GM19463 (cell line): ENCODE measurements at regions not wholly inside any gene's neighbourhood (a gene's known extent, or its start where the extent isn't known, plus 50 kb on each side); places are given as distances from the start of the nearest gene placed in this dataset.
A peak's percentile ranks its signal among the peaks of the same experiment; 100 is the strongest.
"Not testable (repeated sequence)": the region's sequence is repeated elsewhere in the genome, so short reads cannot be mapped to it uniquely, and the experiment has no call there.

Source experiments
- ATAC-seq: cut with Tn5 transposase; IDR thresholded peaks from one replicate; pipeline ENCODE4 v1.9.1; 2021; ENCODE audit warnings: mild to moderate bottlenecking, moderate library complexity; ENCODE audit not compliant: unreplicated experiment

- no peak for ATAC-seq
Observed at GRCh38 chr1:157369808-157370521, 182.3 kb downstream of the FCRL5 start.

GRCh38 chr1:157368941-157369340, 183.4 kb downstream of the FCRL5 start:
- ATAC-seq = not testable (repeated sequence)

- no peak for ATAC-seq
Observed at GRCh38 chr1:157368363-157368762, 184.0 kb downstream of the FCRL5 start.

- no peak for ATAC-seq
Observed at GRCh38 chr1:157367870-157368269, 184.4 kb downstream of the FCRL5 start.

DNA sequence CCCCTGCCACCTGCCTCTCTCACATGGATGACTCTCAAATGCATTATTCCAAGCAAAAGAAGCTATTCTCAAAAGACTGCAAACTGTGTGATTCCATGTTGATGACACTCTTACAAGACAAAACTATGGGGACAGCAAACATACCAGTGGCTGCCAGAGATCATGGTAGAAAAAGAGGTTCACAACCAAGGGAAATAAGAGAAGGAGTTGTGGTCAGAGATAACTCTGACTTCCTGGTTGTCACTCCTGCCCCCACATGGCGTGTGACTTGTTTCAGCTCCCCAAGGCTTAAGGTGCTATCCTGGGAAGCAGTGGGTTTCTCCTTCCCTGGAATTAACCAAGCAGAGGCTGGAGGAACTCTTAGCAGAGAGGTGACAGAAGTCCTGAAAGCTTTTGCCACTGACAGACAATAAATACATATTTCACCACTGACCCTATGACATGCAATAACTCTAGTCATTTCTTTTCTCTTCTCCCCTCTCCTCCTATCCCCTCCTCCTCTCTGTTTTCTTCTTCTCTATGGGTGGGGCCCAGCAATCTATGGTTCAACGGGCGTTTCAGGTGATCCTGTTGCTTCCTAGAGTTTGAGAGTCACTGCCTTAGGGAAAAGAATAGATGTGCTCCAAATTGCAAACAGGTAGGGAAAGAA, 185.1 kb downstream of the FCRL5 start:
- no peak for ATAC-seq

DNA sequence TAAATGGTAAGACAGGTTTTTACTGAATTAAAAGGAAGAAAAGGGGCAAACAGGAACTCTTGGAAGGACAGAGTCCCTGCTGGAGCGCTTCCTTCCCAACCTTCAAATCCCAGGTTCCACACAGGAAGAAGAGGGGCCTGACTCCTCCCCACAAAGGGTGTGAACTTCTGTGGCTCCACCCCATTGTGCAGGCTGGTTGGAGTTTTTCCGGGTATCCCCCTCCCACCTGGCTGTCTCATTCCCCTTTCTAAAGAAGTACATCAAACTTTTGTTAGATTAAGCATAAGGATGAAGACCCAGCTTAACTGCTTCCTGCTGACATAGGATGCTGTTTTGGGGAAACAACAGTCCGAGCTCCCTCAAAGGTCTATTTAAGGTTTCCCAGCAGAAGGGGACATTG, 187.7 kb downstream of the FCRL5 start:
- ATAC-seq = no peak

DNA sequence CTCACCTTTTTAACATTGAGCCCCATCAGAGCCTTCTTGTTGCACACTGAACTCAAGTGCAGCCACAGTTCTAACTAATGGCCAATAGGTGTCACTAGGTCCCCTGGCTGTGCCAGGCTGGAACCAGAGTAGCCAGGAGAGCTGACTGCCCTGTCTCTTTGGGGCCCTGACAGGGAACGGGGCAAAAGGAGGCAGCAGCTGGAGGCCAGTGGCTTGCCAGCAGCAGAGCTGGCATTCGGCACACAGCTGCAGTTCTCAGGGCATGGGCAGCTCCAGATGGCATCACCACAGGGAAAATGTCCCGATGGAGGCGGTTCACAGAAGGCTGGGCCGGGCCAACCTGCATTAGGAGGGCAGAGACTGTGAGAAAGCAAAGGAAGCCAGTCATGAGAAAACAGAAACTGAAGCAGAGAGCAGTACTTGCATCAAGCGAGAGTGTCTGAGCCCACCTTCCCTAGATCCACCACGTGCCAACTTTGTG, 188.6 kb downstream of the FCRL5 start:
- ATAC-seq = peak; percentile 72

DNA sequence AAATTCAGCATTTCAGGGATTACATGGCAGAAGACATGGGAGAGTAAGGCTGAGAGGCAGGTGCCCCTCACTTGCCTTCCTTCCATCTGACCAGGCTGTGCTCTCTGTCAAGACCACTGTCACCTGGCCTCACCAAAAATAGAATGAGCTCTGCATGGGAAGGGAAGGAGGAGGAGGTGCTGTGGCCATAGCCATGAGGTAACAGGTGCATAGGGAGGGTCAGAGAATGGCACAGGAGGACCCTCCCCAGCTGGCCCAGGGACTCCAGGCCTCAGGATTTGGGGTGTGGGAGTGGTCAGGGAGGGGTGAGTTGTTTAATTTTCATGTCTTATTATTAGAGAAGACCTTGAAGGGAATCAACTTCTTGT, 192.3 kb downstream of the FCRL5 start:
- no peak for ATAC-seq

DNA sequence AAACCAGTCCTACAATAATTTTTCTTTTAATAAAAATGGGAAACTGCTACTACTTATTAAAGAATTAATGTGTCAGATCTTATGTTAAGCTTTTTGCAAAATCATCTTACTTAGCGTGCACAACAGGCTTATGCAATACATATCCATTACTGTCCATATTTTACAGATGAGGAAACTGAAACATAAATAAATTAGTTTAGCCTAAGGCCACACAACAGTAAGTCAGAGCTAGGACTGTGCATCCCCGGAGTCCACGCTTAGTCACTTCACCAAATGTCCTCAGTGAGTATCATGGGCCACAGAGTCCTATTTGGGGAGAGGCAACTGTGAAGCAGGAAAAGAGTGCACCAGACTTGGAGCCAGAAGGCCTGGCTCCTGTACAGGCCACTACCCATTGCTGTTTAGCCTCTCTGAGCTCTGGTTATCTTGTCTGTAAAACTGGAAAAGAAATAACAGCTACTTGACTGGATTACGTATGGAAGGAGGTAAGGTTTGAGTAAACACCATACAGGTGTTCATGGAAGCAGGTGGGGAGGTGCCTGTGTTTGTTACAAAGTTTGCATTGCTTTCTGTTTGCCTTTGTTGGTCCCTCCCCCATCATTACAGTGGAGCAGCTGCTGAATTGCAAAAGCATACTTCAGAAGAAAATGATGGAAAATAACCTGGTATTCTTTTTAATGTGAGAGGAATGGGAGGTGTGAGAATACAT, 192.8 kb downstream of the FCRL5 start:
- no peak for ATAC-seq

- no peak for ATAC-seq
Observed at GRCh38 chr1:157357111-157357510, 195.2 kb downstream of the FCRL5 start.

DNA sequence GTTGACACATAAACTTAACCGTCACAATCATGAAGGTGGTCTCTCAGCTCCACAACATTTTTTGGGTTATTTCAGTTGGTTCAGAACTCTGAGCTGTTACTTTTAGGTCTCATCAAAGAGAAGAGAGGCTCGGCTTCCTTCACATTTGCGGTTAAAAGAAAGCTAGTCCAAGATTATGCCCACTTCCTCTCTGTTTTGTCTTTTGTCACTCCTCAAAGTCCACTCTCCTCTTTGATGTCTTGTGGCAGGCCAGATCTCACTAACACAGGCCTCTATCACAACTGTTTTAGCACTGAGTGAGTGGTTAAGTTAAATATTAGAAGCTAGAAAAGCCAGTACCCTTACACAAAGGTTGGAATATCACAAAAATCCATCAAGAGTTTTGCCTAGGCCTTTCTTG, 195.7 kb downstream of the FCRL5 start:
- ATAC-seq = no peak

DNA sequence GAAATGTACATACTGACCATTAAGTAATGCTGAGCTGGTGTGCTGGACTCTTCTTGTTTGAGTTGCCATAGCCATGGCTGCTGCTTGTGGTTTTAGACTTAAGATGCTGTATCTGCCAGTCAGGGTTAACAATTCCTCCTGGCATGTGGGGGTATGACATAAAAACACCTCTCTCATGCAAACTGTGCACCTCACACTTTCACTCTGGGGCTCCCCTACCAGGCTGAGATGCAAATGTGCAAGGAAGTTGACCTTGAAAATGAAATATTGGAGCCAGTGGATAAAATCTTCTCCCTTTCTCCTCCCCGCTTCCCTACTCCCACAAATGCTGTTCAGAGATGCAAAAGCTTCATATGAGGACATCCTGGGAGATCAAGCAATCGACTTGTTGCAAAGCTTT, 198.8 kb downstream of the FCRL5 start:
- ATAC-seq = no peak

- ATAC-seq = no peak
Observed at GRCh38 chr1:157352817-157353408, 199.4 kb downstream of the FCRL5 start.

GRCh38 chr1:157352216-157352615, 200.1 kb downstream of the FCRL5 start:
- ATAC-seq = no peak

- not testable (repeated sequence) for ATAC-seq
Observed at GRCh38 chr1:157351800-157352199, 200.5 kb downstream of the FCRL5 start.

DNA sequence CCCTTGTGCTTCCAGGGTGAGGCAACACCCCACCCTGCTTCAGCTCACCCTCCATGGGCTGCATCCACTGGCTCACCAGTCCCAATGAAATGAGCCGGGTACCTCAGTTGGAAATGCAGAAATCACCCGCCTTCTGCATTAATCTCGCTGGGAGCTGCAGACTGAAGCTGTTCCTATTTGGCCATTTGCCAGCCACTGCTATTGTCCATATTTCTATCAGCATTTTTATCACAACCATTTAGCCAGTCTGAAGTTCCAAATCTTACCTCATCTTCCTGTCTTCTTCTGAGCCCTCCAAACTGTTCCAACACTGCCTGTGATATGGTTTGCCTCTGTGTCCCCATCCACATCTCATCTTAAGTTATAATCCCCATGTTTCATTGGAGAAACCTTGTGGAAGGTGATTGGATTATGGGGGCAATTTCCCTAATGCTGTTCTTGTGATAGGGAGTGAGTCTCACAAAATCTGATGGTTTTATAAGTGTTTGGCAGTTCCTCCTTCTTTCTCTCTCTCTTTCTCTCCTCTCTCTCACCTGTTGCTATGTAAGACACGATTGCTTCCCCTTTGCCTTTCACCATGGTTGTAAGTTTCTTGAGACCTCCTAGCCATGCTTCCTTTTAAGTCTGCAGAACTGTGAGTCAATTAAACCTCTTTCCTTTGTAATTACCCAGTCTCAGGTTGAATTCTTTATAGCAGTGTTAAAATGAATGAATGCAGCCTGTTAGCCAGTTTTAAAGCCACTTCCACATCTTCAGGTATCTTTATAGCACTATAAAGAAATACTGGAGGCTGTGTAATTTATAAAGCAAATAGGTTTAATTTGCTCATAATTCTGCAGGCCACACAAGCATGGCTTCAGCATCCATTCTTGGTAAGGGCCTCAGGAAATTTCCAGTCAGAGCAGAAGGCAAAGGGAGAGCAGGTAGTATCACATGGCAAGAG, 203.5 kb downstream of the FCRL5 start:
- ATAC-seq = no peak

DNA sequence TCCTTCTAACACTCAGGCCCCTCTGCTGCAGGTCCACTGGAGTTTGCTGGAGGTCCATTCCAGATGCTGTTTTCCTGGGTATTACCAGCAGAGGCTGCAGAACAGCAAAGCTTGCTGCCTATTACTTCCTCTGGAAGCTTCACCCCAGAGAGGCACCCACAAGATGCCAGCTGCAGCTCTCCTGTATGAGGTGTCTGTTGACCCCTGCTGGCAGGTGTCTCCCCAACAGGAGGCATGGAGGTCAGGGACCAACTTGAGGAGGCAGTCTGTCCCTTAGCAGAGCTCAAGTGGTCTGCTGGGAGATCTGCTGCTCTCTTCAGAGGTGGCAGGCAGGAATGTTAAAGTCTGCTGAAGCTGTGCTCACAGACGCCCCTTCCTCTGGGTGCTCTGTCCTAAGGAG, 204.8 kb downstream of the FCRL5 start:
- ATAC-seq = no peak

- ATAC-seq = not testable (repeated sequence)
Observed at GRCh38 chr1:157337785-157338184, 199.6 kb upstream of the ETV3 start.

DNA sequence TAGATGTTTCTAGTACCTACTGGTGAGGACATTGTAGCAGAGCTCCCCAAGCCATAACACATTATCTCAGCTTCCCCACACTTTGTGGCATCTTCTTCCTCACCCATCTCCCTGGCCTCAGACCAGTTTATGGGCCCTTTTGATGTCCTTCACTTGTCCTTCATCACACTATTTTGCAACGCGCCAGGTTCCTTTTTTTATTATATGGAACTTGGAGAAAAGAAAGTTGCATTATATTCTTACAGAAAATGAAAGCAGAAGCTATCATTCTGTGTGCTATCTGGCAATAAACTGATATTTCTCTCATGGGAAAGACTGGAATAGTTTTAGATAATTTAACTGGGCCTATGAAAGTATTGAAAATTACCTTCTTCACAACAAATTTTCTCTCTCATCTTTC, 196.9 kb upstream of the ETV3 start:
- ATAC-seq = no peak

- ATAC-seq = no peak
Observed at GRCh38 chr1:157334041-157334440, 195.8 kb upstream of the ETV3 start.
